IMR-90 (cell line): ENCODE measurements at regions not wholly inside any gene's neighbourhood (a gene's known extent, or its start where the extent isn't known, plus 50 kb on each side); places are given as distances from the start of the nearest gene placed in this dataset.

Experiments used
- ATAC-seq: fragments of 200-7000 bp; cut with Tn5 transposase; 2 replicates; pipeline ENCODE4 v1.9.1; 2020; ENCODE audit warnings: low read depth, mild to moderate bottlenecking, moderate library complexity
- BruUV-seq: library from RNA; stranded (reverse); fragments of 400-500 nt; replicated peaks from 2 replicates; lab custom pipeline; 2021; lab: Mats Ljungman, UMichigan
- CTCF ChIA-PET: fragments of 300-600 bp; formaldehyde crosslinking; extraction: SDS; loops from one replicate; lab custom pipeline; 2021; ENCODE audit warnings: antibody characterized with exemption; lab: Yijun Ruan, JAX
- POLR2A ChIA-PET: fragments of 300-600 bp; sonication (Branson Sonifier 250); formaldehyde crosslinking; loops from one replicate; lab custom pipeline; 2022; ENCODE audit warnings: antibody characterized with exemption; ENCODE audit not compliant: unreplicated experiment; lab: Charles Lee
- DNase-seq: peaks from one replicate; pipeline ENCODE4 v3.0.0; 2013
- H2AFZ ChIP-seq: replicated peaks from 2 replicates; pipeline ENCODE3; 2013; ENCODE audit warnings: low read length, mild to moderate bottlenecking; ENCODE audit not compliant: poor library complexity
- H2AK5ac ChIP-seq: 2 replicates; pipeline ENCODE4 v1.6.1; 2013; ENCODE audit warnings: low read depth, low read length, inconsistent platforms
- H2AK9ac ChIP-seq: replicated peaks from 2 replicates; pipeline ENCODE3; 2013; ENCODE audit warnings: mild to moderate bottlenecking, low read depth, low read length, moderate library complexity; ENCODE audit not compliant: poor library complexity
- H2BK120ac ChIP-seq: 2 replicates; pipeline ENCODE4 v1.6.1; 2013; ENCODE audit warnings: low read depth, low read length, inconsistent platforms
- H2BK15ac ChIP-seq: 3 replicates; pipeline ENCODE4 v1.6.1; 2013; ENCODE audit warnings: low read depth, low read length, inconsistent platforms
- H2BK20ac ChIP-seq: 2 replicates; pipeline ENCODE4 v1.6.1; 2013; ENCODE audit warnings: low read depth, mild to moderate bottlenecking, inconsistent platforms, low read length, moderate library complexity
- H2BK5ac ChIP-seq: 2 replicates; pipeline ENCODE4 v1.6.1; 2013; ENCODE audit warnings: mild to moderate bottlenecking, low read depth, low read length, inconsistent platforms; ENCODE audit not compliant: poor library complexity, severe bottlenecking
- H3K14ac ChIP-seq: replicated peaks from 2 replicates; pipeline ENCODE4 v1.6.1; 2013; ENCODE audit warnings: low read depth, low read length, inconsistent platforms
- H3K18ac ChIP-seq: 2 replicates; pipeline ENCODE4 v1.6.1; 2013; ENCODE audit warnings: low read depth, low read length, control low read depth
- H3K23ac ChIP-seq: 2 replicates; pipeline ENCODE4 v1.6.1; 2013; ENCODE audit warnings: low read depth, low read length, inconsistent platforms
- H3K27ac ChIP-seq: 2 replicates; pipeline ENCODE4 v1.5.1; 2013; ENCODE audit warnings: mild to moderate bottlenecking, control low read depth, low read length; ENCODE audit not compliant: insufficient read depth
- H3K27me3 ChIP-seq: 2 replicates; pipeline ENCODE4 v1.6.1; 2013; ENCODE audit warnings: low read length; ENCODE audit not compliant: control insufficient read depth, insufficient read depth
- H3K36me3 ChIP-seq: 2 replicates; pipeline ENCODE4 v1.6.1; 2013; ENCODE audit warnings: low read length, mixed read lengths; ENCODE audit not compliant: control insufficient read depth, insufficient read depth
- H3K4ac ChIP-seq: 2 replicates; pipeline ENCODE4 v1.6.1; 2013; ENCODE audit warnings: low read depth, low read length, inconsistent platforms
- H3K4me1 ChIP-seq: 2 replicates; pipeline ENCODE4 v1.6.1; 2013; ENCODE audit warnings: low read length, mixed read lengths; ENCODE audit not compliant: control insufficient read depth, insufficient read depth
- H3K4me2 ChIP-seq: 2 replicates; pipeline ENCODE4 v1.6.1; 2013; ENCODE audit warnings: low read depth, mild to moderate bottlenecking, control low read depth, low read length, moderate library complexity
- H3K4me3 ChIP-seq: 2 replicates; pipeline ENCODE4 v1.5.1; 2013; ENCODE audit warnings: low read depth, mild to moderate bottlenecking, control low read depth, low read length, moderate library complexity; ENCODE audit not compliant: insufficient read depth
- H3K56ac ChIP-seq: 2 replicates; pipeline ENCODE4 v1.6.1; 2013; ENCODE audit warnings: low read length, inconsistent platforms; ENCODE audit not compliant: insufficient read depth; ENCODE audit errors: extremely low read depth
- H3K79me1 ChIP-seq, 2 experiments: 2 replicates each; pipeline ENCODE4 v1.6.1; 2013; ENCODE audit warnings: low read length in 2 of 2, inconsistent platforms in 1 of 2, low read depth in 1 of 2
- H3K9ac ChIP-seq: 2 replicates; pipeline ENCODE4 v1.6.1; 2013; ENCODE audit warnings: low read depth, low read length, control low read depth
- H3K9me1 ChIP-seq: 2 replicates; pipeline ENCODE4 v1.6.1; 2013; ENCODE audit warnings: low read length, inconsistent platforms; ENCODE audit not compliant: insufficient read depth
- H3K9me3 ChIP-seq: 2 replicates; pipeline ENCODE4 v1.6.1; 2013; ENCODE audit warnings: low read length; ENCODE audit not compliant: control insufficient read depth, insufficient read depth
- H4K20me1 ChIP-seq: 2 replicates; pipeline ENCODE4 v1.6.1; 2013; ENCODE audit warnings: low read length, inconsistent platforms; ENCODE audit not compliant: insufficient read depth
- H4K5ac ChIP-seq: 2 replicates; pipeline ENCODE4 v1.6.1; 2013; ENCODE audit warnings: mild to moderate bottlenecking, low read depth, low read length, control low read depth
- H4K8ac ChIP-seq, 2 experiments: 2 replicates each; pipeline ENCODE4 v1.6.1; 2013; ENCODE audit warnings: low read depth in 2 of 2, low read length in 2 of 2, control low read depth in 1 of 2, inconsistent platforms in 1 of 2
- H4K91ac ChIP-seq: 2 replicates; pipeline ENCODE4 v1.6.1; 2013; ENCODE audit warnings: low read depth, low read length, inconsistent platforms; ENCODE audit not compliant: insufficient read depth
- BHLHE40 ChIP-seq: fragments of 150-350 bp; IDR thresholded peaks from 2 replicates; pipeline ENCODE4 v1.6.1; 2016; ENCODE audit warnings: mild to moderate bottlenecking, low read depth, low read length
- CEBPB ChIP-seq: IDR thresholded peaks from 2 replicates; pipeline ENCODE4 v1.6.1; 2012; ENCODE audit warnings: low read depth, low read length, improper control_type of control experiment
- CHD1 ChIP-seq: IDR thresholded peaks from 2 replicates; pipeline ENCODE4 v1.6.1; 2012; ENCODE audit warnings: low read depth, low read length, improper control_type of control experiment
- MAFK ChIP-seq: IDR thresholded peaks from 2 replicates; pipeline ENCODE4 v1.6.1; 2012; ENCODE audit warnings: low read depth, low read length, improper control_type of control experiment
- MXI1 ChIP-seq: IDR thresholded peaks from 2 replicates; pipeline ENCODE4 v1.6.1; 2012; ENCODE audit warnings: low read depth, mild to moderate bottlenecking, low read length, moderate library complexity, borderline replicate concordance
- RAD21 ChIP-seq: IDR thresholded peaks from 2 replicates; pipeline ENCODE4 v1.6.1; 2012; ENCODE audit warnings: low read length, improper control_type of control experiment
- RFX5 ChIP-seq: IDR thresholded peaks from 2 replicates; pipeline ENCODE4 v1.8.0; 2012; ENCODE audit warnings: low read depth, mild to moderate bottlenecking, low read length, moderate library complexity
- SMC3 ChIP-seq: fragments of 150-350 bp; IDR thresholded peaks from 2 replicates; pipeline ENCODE4 v1.6.1; 2016; ENCODE audit warnings: low read depth, mild to moderate bottlenecking, antibody characterized with exemption, low read length, moderate library complexity
- USF2 ChIP-seq: fragments of 150-350 bp; IDR thresholded peaks from 2 replicates; pipeline ENCODE4 v1.6.1; 2017; ENCODE audit warnings: mild to moderate bottlenecking, antibody characterized with exemption, low read length, low read depth
- WGBS, 2 experiments: methylation state at CpG; one replicate each; pipeline versions ENCODE4 v1.1.5 to v1.1.7; 2013; ENCODE audit warnings: missing lambda C conversion rate in 2 of 2; ENCODE audit not compliant: insufficient read length in 1 of 2; ENCODE audit errors: extremely low coverage in 2 of 2; 5-methylcytosine and 5-hydroxymethylcytosine counted together
- dilution Hi-C: fragments of 300-500 bp; cut with HindIII; formaldehyde crosslinking; loops from one replicate; pipeline ENCODE4 v1.14.3; 2018; ENCODE audit warnings: low sequenced_read_pairs; ENCODE audit not compliant: unreplicated experiment
- in situ Hi-C: fragments of 300-500 bp; cut with MboI; formaldehyde crosslinking; loops from 3 replicates; pipeline ENCODE4 v1.14.3; 2019; ENCODE audit warnings: low sequenced_read_pairs, inconsistent platforms, mixed read lengths
- intact Hi-C: fragments of 100-400 bp; cut with micrococcal nuclease; formaldehyde crosslinking; loops from 2 replicates; pipeline ENCODE4 v1.10.0; 2022
- TF ChIP-seq, protein P1 (sequence below): fragments of 150-350 bp; IDR thresholded peaks from 2 replicates; pipeline ENCODE4 v1.6.1; 2016; ENCODE audit warnings: low read depth, mild to moderate bottlenecking, low read length, moderate library complexity, borderline replicate concordance

DNA sequence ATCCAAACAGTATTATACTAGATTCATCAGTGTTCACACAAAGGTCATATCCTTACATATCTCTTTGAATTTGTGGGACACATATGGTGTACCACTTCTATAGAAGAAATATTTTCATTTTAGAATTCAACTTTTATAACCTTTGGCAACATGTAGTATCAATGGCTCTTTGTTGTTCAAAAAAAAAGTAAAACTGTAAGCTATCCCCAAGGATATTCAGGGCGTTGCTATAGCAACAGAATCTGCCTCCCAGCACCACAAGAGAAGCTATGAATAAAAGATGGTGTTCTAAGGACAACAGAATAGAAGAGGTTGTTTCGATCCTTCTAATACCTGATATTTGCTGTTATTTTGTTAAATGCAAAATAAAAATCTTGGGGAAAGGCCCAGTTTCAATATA lies 139.3 kb downstream of the BRMS1L start:
- dilution Hi-C loops (no loop called here), in situ Hi-C loops (no loop called here), intact Hi-C loops (no loop called here)
- no peak overlapping the region for H2BK20ac ChIP-seq
- H3K27me3 ChIP-seq: no peaks in the 10 kb centered on the region
- no peak overlapping the region for H3K18ac ChIP-seq
- no peaks in the 10 kb centered on the region for H3K36me3 ChIP-seq
- no peak overlapping the region for H3K4me2 ChIP-seq
- BruUV-seq: no TSS peak
- no peak for TF ChIP-seq MXI1
- no peak for TF ChIP-seq MAFK
- TF ChIP-seq SMC3: no peak
- TF ChIP-seq CEBPB: no peak
- TF ChIP-seq, protein P1, sequence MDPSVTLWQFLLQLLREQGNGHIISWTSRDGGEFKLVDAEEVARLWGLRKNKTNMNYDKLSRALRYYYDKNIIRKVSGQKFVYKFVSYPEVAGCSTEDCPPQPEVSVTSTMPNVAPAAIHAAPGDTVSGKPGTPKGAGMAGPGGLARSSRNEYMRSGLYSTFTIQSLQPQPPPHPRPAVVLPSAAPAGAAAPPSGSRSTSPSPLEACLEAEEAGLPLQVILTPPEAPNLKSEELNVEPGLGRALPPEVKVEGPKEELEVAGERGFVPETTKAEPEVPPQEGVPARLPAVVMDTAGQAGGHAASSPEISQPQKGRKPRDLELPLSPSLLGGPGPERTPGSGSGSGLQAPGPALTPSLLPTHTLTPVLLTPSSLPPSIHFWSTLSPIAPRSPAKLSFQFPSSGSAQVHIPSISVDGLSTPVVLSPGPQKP: no peak
- no peak for TF ChIP-seq BHLHE40
- no peak for TF ChIP-seq RFX5
- no peak for TF ChIP-seq USF2
- TF ChIP-seq RAD21: no peak
- TF ChIP-seq CHD1: no peak
- H3K4me3 ChIP-seq: no peak overlapping the region
- H3K9me3 ChIP-seq: no peaks in the 10 kb centered on the region
- no CpG with 5 or more reads among the region's 2 CpGs for WGBS, 2 experiments
- no peak overlapping the region for H3K56ac ChIP-seq
- no peak overlapping the region for H3K27ac ChIP-seq
- no peaks in the 10 kb centered on the region for H3K79me1 ChIP-seq
- H3K4ac ChIP-seq: no peak overlapping the region
- H2BK5ac ChIP-seq: no peak overlapping the region
- H2AFZ ChIP-seq: no peak overlapping the region
- no peaks in the 10 kb centered on the region for H3K4me1 ChIP-seq
- H4K8ac ChIP-seq: no peak overlapping the region
- no peak overlapping the region for H4K5ac ChIP-seq
- H2BK15ac ChIP-seq: no peak overlapping the region
- no peak overlapping the region for H4K91ac ChIP-seq
- ChIA-PET POLR2A (interaction anchor here (0.6 kb wide), 1 partner anchor 23 kb away, joined by 3 read pairs; no protein-coding TSS in a partner anchor), CTCF (no interaction called here)
- H3K9ac ChIP-seq: no peak overlapping the region
- H2AK9ac ChIP-seq: no peak overlapping the region
- ATAC-seq: no peak
- H3K23ac ChIP-seq: no peak overlapping the region
- DNase-seq: no peak
- no peaks in the 10 kb centered on the region for H3K9me1 ChIP-seq
- no peak overlapping the region for H2AK5ac ChIP-seq
- no peaks in the 10 kb centered on the region for H4K20me1 ChIP-seq
- H3K14ac ChIP-seq: no peak overlapping the region
- H2BK120ac ChIP-seq: no peak overlapping the region
